BLaER1 treated with 17β-estradiol and CSF1 and Interleukin-3, amounts not matched to agents 10 nM and 100 nM (cell line): ENCODE measurements at regions not wholly inside any gene's neighbourhood (a gene's known extent, or its start where the extent isn't known, plus 50 kb on each side); places are given as distances from the start of the nearest gene placed in this dataset.

Experiments used
- H3K27ac ChIP-seq, 11 experiments: shearing (Covaris generic); formaldehyde crosslinking; 2 replicates each; pipeline ENCODE4 v1.8.1; 2022
- H3K27me3 ChIP-seq, 11 experiments: shearing (Covaris generic); formaldehyde crosslinking; 2 replicates each; pipeline ENCODE4 v1.8.1; 2022
- H3K36me3 ChIP-seq, 11 experiments: shearing (Covaris generic); formaldehyde crosslinking; 2 replicates each; pipeline ENCODE4 v1.8.1; 2022
- H3K4me1 ChIP-seq, 10 experiments: shearing (Covaris generic); formaldehyde crosslinking; 2 replicates each; pipeline ENCODE4 v1.8.1; 2022
- H3K4me2 ChIP-seq, 11 experiments: shearing (Covaris generic); formaldehyde crosslinking; 2 replicates each; pipeline ENCODE4 v1.8.1; 2022
- H3K4me3 ChIP-seq, 10 experiments: shearing (Covaris generic); formaldehyde crosslinking; 2 replicates each; pipeline ENCODE4 v1.8.1; 2022
- H3K9ac ChIP-seq, 11 experiments: shearing (Covaris generic); formaldehyde crosslinking; 2 replicates each; pipeline ENCODE4 v1.8.1; 2022
- H3K9me3 ChIP-seq, 11 experiments: shearing (Covaris generic); formaldehyde crosslinking; replicated peaks in 1 of 11; 2 replicates each; pipeline ENCODE4 v1.8.1; 2022
- H4K20me1 ChIP-seq, 11 experiments: shearing (Covaris generic); formaldehyde crosslinking; 2 replicates each; pipeline ENCODE4 v1.8.1; 2022
- Cebpa-rat ChIP-seq, 11 experiments: shearing (Covaris generic); IDR thresholded peaks; 2 replicates each; pipeline ENCODE4 v1.8.1; 2022

GRCh38 chr1:56400526-56400925 lies 178.8 kb downstream of the PLPP3 start:
- no peak for TF ChIP-seq Cebpa-rat (IDR thresholded peaks at IDR 0.05)

GRCh38 chr1:56399795-56400194 lies 179.6 kb downstream of the PLPP3 start:
- Histone ChIP-seq H3K4me3 (no peak overlapping the region), H3K9ac (no peak overlapping the region), H3K27me3 (no peaks in the 10 kb centered on the region), H3K4me2 (no peak overlapping the region), H3K4me1 (peaks cover 6 to 15% (median 12%) of the 10 kb centered on the region in 10 experiments; a peak in 19 of 20 replicates), H3K36me3 (no peaks in the 10 kb centered on the region), H4K20me1 (no peaks in the 10 kb centered on the region), H3K27ac (no peak overlapping the region), H3K9me3 (peaks cover 0 to 6% (median 0%) of the 10 kb centered on the region in 11 experiments; a peak in 2 of 22 replicates)
- TF ChIP-seq Cebpa-rat (IDR thresholded peaks at IDR 0.05) = no peak

More at GRCh38 chr1:56400526-56400925, 178.8 kb downstream of the PLPP3 start:
- H3K4me1 ChIP-seq = peaks cover 7 to 17% (median 14%) of the 10 kb centered on the region in 10 experiments; a peak in 19 of 20 replicates
- peaks cover 0 to 6% (median 0%) of the 10 kb centered on the region in 11 experiments; a peak in 1 of 22 replicates for H3K9me3 ChIP-seq
- no peak overlapping the region for H3K4me3 ChIP-seq
- no peaks in the 10 kb centered on the region for H3K36me3 ChIP-seq
- H3K4me2 ChIP-seq = no peak overlapping the region
- H4K20me1 ChIP-seq = no peaks in the 10 kb centered on the region
- no peak overlapping the region for H3K9ac ChIP-seq
- peaks cover 0 to 6% (median 0%) of the 10 kb centered on the region in 11 experiments; a peak in 4 of 22 replicates for H3K27me3 ChIP-seq
- H3K27ac ChIP-seq = no peak overlapping the region

- H3K27ac ChIP-seq = no peak overlapping the region
- H3K4me2 ChIP-seq = no peak overlapping the region
- H3K4me1 ChIP-seq = peaks cover under 1 to 10% (median 7%) of the 10 kb centered on the region in 10 experiments; a peak in 19 of 20 replicates
- H4K20me1 ChIP-seq = no peaks in the 10 kb centered on the region
- H3K9me3 ChIP-seq = peaks cover 0 to 6% (median 0%) of the 10 kb centered on the region in 11 experiments; a peak in 2 of 22 replicates
- no peaks in the 10 kb centered on the region for H3K27me3 ChIP-seq
- no peak overlapping the region for H3K9ac ChIP-seq
- no peak overlapping the region for H3K4me3 ChIP-seq
- no peaks in the 10 kb centered on the region for H3K36me3 ChIP-seq
- TF ChIP-seq Cebpa-rat (IDR thresholded peaks at IDR 0.05) = no peak
Observed at GRCh38 chr1:56399326-56399725, 180.0 kb downstream of the PLPP3 start.

GRCh38 chr1:56397811-56398231 lies 181.5 kb downstream of the PLPP3 start:
- H3K36me3 ChIP-seq = no peaks in the 10 kb centered on the region
- H3K9ac ChIP-seq = no peak overlapping the region
- no peaks in the 10 kb centered on the region for H3K27me3 ChIP-seq
- H3K9me3 ChIP-seq = peaks cover 0 to 5% (median 0%) of the 10 kb centered on the region in 11 experiments; a peak in 2 of 22 replicates
- H3K4me1 ChIP-seq = no peaks in the 10 kb centered on the region
- TF ChIP-seq Cebpa-rat (IDR thresholded peaks at IDR 0.05) = no peak
- H3K4me2 ChIP-seq = no peak overlapping the region
- H3K27ac ChIP-seq = no peak overlapping the region
- H3K4me3 ChIP-seq = no peak overlapping the region
- H4K20me1 ChIP-seq = no peaks in the 10 kb centered on the region

GRCh38 chr1:56397409-56397808 lies 182.0 kb downstream of the PLPP3 start:
- Histone ChIP-seq H3K9ac (no peak overlapping the region), H3K27ac (no peak overlapping the region), H3K9me3 (peaks cover 0 to 5% (median 0%) of the 10 kb centered on the region in 11 experiments; a peak in 2 of 22 replicates), H3K36me3 (no peaks in the 10 kb centered on the region), H4K20me1 (no peaks in the 10 kb centered on the region), H3K4me2 (no peak overlapping the region), H3K4me3 (no peak overlapping the region), H3K4me1 (no peaks in the 10 kb centered on the region), H3K27me3 (no peaks in the 10 kb centered on the region)
- TF ChIP-seq Cebpa-rat (IDR thresholded peaks at IDR 0.05) = no peak

- Histone ChIP-seq H4K20me1 (no peaks in the 10 kb centered on the region), H3K4me2 (no peak overlapping the region), H3K9ac (no peak overlapping the region), H3K36me3 (no peaks in the 10 kb centered on the region), H3K4me1 (no peaks in the 10 kb centered on the region), H3K4me3 (no peak overlapping the region), H3K27ac (no peak overlapping the region), H3K9me3 (no peaks in the 10 kb centered on the region; a peak in 2 of 22 replicates), H3K27me3 (no peaks in the 10 kb centered on the region)
- TF ChIP-seq Cebpa-rat (IDR thresholded peaks at IDR 0.05) = no peak
Observed at GRCh38 chr1:56396581-56396980, 182.8 kb downstream of the PLPP3 start.

- H3K9ac ChIP-seq = no peak overlapping the region
- no peaks in the 10 kb centered on the region for H3K4me1 ChIP-seq
- no peaks in the 10 kb centered on the region for H3K27me3 ChIP-seq
- H3K36me3 ChIP-seq = no peaks in the 10 kb centered on the region
- no peak overlapping the region for H3K27ac ChIP-seq
- no peak for TF ChIP-seq Cebpa-rat (IDR thresholded peaks at IDR 0.05)
- no peak overlapping the region for H3K4me2 ChIP-seq
- no peaks in the 10 kb centered on the region for H4K20me1 ChIP-seq
- H3K9me3 ChIP-seq = no peaks in the 10 kb centered on the region; a peak in 2 of 22 replicates
- H3K4me3 ChIP-seq = no peak overlapping the region
Observed at GRCh38 chr1:56395776-56396175, 183.6 kb downstream of the PLPP3 start.

GRCh38 chr1:56394298-56394697 lies 185.1 kb downstream of the PLPP3 start:
- TF ChIP-seq Cebpa-rat (IDR thresholded peaks at IDR 0.05) = no peak
- H3K4me2 ChIP-seq = no peak overlapping the region

GRCh38 chr1:56390934-56391731 lies 188.2 kb downstream of the PLPP3 start:
- no peak overlapping the region for H3K27ac ChIP-seq
- no peaks in the 10 kb centered on the region for H3K36me3 ChIP-seq
- H4K20me1 ChIP-seq = no peaks in the 10 kb centered on the region
- H3K4me3 ChIP-seq = no peak overlapping the region
- H3K27me3 ChIP-seq = no peaks in the 10 kb centered on the region
- H3K4me2 ChIP-seq = no peak overlapping the region
- H3K9me3 ChIP-seq = no peaks in the 10 kb centered on the region; a peak in 2 of 22 replicates
- TF ChIP-seq Cebpa-rat (IDR thresholded peaks at IDR 0.05) = no peak
- no peak overlapping the region for H3K9ac ChIP-seq
- H3K4me1 ChIP-seq = peaks cover 0 to 7% (median 0%) of the 10 kb centered on the region in 10 experiments; a peak in 5 of 20 replicates

More at GRCh38 chr1:56394298-56394697, 185.1 kb downstream of the PLPP3 start:
- Histone ChIP-seq H3K4me3 (no peak overlapping the region), H3K4me1 (no peaks in the 10 kb centered on the region), H3K9me3 (no peaks in the 10 kb centered on the region; a peak in 1 of 22 replicates), H3K36me3 (no peaks in the 10 kb centered on the region), H3K9ac (no peak overlapping the region), H3K27me3 (no peaks in the 10 kb centered on the region), H4K20me1 (no peaks in the 10 kb centered on the region), H3K27ac (no peak overlapping the region)
